ENCODE measurements at regions not wholly inside any gene's neighbourhood (a gene's known extent, or its start where the extent isn't known, plus 50 kb on each side); places are given as distances from the start of the nearest gene placed in this dataset.

DNA sequence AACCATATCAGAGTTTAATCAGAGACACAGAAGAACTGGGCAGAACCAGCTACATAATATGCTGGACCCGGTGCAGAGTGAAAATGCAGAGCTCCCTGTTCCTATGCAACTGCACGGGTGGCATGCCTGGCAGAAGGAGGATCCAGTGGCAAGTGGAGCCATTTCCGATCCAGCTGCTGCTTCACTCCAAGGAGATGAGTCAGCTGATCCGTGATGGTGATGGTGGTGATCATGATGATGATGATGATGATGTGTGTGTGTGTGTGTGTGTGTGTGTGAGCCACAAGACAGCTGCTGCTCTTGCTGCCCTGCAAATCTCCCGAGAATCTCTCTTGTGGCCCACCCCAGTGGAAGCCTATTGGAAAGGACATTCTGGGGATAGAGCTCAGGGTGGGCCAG, 133.0 kb downstream of the URB2 start:
- TF ChIP-seq, protein P1, sequence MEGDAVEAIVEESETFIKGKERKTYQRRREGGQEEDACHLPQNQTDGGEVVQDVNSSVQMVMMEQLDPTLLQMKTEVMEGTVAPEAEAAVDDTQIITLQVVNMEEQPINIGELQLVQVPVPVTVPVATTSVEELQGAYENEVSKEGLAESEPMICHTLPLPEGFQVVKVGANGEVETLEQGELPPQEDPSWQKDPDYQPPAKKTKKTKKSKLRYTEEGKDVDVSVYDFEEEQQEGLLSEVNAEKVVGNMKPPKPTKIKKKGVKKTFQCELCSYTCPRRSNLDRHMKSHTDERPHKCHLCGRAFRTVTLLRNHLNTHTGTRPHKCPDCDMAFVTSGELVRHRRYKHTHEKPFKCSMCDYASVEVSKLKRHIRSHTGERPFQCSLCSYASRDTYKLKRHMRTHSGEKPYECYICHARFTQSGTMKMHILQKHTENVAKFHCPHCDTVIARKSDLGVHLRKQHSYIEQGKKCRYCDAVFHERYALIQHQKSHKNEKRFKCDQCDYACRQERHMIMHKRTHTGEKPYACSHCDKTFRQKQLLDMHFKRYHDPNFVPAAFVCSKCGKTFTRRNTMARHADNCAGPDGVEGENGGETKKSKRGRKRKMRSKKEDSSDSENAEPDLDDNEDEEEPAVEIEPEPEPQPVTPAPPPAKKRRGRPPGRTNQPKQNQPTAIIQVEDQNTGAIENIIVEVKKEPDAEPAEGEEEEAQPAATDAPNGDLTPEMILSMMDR (IDR thresholded peaks at IDR 0.05; ENCODE audit: low read depth, low read length, missing input control): no peak
- no peak for TF ChIP-seq EGR1 (IDR thresholded peaks at IDR 0.05; ENCODE audit: low read depth in 2 of 2)
- TF ChIP-seq TAF1 (conservative IDR thresholded peaks at IDR 0.05): no peak
- TF ChIP-seq, protein P2, sequence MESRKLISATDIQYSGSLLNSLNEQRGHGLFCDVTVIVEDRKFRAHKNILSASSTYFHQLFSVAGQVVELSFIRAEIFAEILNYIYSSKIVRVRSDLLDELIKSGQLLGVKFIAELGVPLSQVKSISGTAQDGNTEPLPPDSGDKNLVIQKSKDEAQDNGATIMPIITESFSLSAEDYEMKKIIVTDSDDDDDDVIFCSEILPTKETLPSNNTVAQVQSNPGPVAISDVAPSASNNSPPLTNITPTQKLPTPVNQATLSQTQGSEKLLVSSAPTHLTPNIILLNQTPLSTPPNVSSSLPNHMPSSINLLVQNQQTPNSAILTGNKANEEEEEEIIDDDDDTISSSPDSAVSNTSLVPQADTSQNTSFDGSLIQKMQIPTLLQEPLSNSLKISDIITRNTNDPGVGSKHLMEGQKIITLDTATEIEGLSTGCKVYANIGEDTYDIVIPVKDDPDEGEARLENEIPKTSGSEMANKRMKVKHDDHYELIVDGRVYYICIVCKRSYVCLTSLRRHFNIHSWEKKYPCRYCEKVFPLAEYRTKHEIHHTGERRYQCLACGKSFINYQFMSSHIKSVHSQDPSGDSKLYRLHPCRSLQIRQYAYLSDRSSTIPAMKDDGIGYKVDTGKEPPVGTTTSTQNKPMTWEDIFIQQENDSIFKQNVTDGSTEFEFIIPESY (IDR thresholded peaks at IDR 0.05): no peak
- TF ChIP-seq SP1 (IDR thresholded peaks at IDR 0.05): no peak
- TF ChIP-seq RAD21 (IDR thresholded peaks at IDR 0.05): no peak
- TF ChIP-seq, protein P3, sequence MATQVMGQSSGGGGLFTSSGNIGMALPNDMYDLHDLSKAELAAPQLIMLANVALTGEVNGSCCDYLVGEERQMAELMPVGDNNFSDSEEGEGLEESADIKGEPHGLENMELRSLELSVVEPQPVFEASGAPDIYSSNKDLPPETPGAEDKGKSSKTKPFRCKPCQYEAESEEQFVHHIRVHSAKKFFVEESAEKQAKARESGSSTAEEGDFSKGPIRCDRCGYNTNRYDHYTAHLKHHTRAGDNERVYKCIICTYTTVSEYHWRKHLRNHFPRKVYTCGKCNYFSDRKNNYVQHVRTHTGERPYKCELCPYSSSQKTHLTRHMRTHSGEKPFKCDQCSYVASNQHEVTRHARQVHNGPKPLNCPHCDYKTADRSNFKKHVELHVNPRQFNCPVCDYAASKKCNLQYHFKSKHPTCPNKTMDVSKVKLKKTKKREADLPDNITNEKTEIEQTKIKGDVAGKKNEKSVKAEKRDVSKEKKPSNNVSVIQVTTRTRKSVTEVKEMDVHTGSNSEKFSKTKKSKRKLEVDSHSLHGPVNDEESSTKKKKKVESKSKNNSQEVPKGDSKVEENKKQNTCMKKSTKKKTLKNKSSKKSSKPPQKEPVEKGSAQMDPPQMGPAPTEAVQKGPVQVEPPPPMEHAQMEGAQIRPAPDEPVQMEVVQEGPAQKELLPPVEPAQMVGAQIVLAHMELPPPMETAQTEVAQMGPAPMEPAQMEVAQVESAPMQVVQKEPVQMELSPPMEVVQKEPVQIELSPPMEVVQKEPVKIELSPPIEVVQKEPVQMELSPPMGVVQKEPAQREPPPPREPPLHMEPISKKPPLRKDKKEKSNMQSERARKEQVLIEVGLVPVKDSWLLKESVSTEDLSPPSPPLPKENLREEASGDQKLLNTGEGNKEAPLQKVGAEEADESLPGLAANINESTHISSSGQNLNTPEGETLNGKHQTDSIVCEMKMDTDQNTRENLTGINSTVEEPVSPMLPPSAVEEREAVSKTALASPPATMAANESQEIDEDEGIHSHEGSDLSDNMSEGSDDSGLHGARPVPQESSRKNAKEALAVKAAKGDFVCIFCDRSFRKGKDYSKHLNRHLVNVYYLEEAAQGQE (IDR thresholded peaks at IDR 0.05): no peak
- no peak for TF ChIP-seq HNF4A (conservative IDR thresholded peaks at IDR 0.05)
- no peak for TF ChIP-seq ATF3 (IDR thresholded peaks at IDR 0.05)
- TF ChIP-seq YY1 (IDR thresholded peaks at IDR 0.05): no peak

All from liver (tissue), 3 donors.